Peyer's patch (tissue), 4 donors: ENCODE measurements at regions not wholly inside any gene's neighbourhood (a gene's known extent, or its start where the extent isn't known, plus 50 kb on each side); places are given as distances from the start of the nearest gene placed in this dataset.

Experiments
- DNase-seq, 3 donors: peaks; one replicate each; pipeline ENCODE4 v3.0.0-alpha.2; 2017 to 2019
- H3K27ac ChIP-seq, 4 donors: fragments of 200-600 bp; sonication (generic); one replicate each; pipeline ENCODE4 v1.5.1; 2016 to 2019
- H3K27me3 ChIP-seq, 2 donors: fragments of 200-600 bp; sonication (generic); one replicate each; pipeline ENCODE4 v1.5.1; 2019
- H3K36me3 ChIP-seq, 3 donors: fragments of 200-600 bp; sonication (generic); one replicate each; pipeline ENCODE4 v1.5.1; 2016 to 2019
- H3K4me1 ChIP-seq, 4 donors: fragments of 200-600 bp; sonication (generic); one replicate each; pipeline ENCODE4 v1.5.1; 2016 to 2019
- H3K4me3 ChIP-seq, 4 donors: fragments of 200-600 bp; sonication (generic); 1 replicate in 3 of 4; 2 replicates in 1 of 4; pipeline ENCODE4 v1.5.1; 2016 to 2019; ENCODE audit warnings: mild to moderate bottlenecking in 1 of 4
- H3K9me3 ChIP-seq, 4 donors: fragments of 200-600 bp; sonication (generic); one replicate each; pipeline ENCODE4 v1.5.1; 2016 to 2019; ENCODE audit warnings: mild to moderate bottlenecking in 1 of 4
- CTCF ChIP-seq, 6 experiments: fragments of 450-650 bp in 4 of 6; fragments of 200-600 bp in 2 of 6; sonication (generic) in 1 of 6; IDR thresholded peaks; one replicate each; pipeline ENCODE4 v1.5.1; 2017 to 2019; ENCODE audit warnings: antibody characterized with exemption in 6 of 6, mild to moderate bottlenecking in 3 of 6, moderate library complexity in 1 of 6
- POLR2A ChIP-seq, 2 donors: fragments of 450-650 bp; IDR thresholded peaks; one replicate each; pipeline ENCODE4 v1.5.1; 2017; ENCODE audit warnings: antibody characterized with exemption in 2 of 2, mild to moderate bottlenecking in 2 of 2, moderate library complexity in 2 of 2

DNA sequence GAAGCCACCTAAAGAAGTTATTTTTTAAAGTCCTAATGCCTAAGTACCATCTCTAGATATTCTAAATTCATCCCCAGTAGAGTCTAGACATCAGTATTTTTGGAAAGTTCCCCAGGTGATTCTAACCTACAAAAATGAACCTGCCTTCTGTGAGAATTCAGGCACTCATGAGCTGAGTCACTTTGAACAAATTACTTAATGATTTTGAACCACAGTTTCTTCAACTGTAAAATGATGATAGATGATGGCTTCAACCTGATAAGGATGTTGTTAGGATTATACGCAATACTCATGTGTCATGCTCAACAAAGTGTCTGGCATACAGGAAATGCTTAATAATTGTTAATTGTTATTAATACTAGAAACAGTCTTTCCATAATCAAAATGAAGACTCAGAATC lies 82.8 kb upstream of the OR5AK2 start:
- TF ChIP-seq CTCF (IDR thresholded peaks at IDR 0.05), result no peak
- TF ChIP-seq POLR2A (IDR thresholded peaks at IDR 0.05), result no peak
- no peak for DNase-seq
- Histone ChIP-seq H3K9me3 (no peaks in the 10 kb centered on the region), H3K4me1 (no peaks in the 10 kb centered on the region), H3K27me3 (no peaks in the 10 kb centered on the region), H3K36me3 (no peaks in the 10 kb centered on the region), H3K4me3 (no peak overlapping the region), H3K27ac (no peak overlapping the region)

DNA sequence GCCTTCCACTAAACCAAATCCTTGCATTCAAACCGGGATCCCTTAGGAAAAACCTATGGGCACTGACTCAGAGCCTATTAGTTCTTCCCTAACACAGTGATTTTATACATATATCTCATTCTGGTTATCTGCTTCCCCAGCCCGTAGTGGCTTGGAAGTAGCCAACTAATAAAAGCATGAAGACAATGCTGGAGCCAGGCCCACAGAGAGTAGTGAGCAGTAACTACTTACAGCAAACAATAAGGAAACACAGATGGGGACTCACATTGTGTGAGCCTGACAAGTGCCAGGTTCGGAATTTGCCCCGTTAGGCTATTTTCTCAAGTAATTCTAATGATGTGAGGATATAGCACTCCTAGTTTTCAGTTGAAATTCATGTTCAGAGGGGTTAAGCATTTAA lies 83.3 kb upstream of the OR5AK2 start:
- DNase-seq, result no peak
- TF ChIP-seq POLR2A (IDR thresholded peaks at IDR 0.05) (no peak), CTCF (IDR thresholded peaks at IDR 0.05) (no peak)
- H3K4me3 ChIP-seq, result no peak overlapping the region
- H3K4me1 ChIP-seq, result no peaks in the 10 kb centered on the region
- no peaks in the 10 kb centered on the region for H3K9me3 ChIP-seq
- H3K27me3 ChIP-seq, result no peaks in the 10 kb centered on the region
- H3K36me3 ChIP-seq, result no peaks in the 10 kb centered on the region
- H3K27ac ChIP-seq, result no peak overlapping the region

GRCh38 chr11:56898856-56899255 lies 89.9 kb upstream of the OR5AK2 start:
- no peak for TF ChIP-seq POLR2A (IDR thresholded peaks at IDR 0.05)
- no peak for TF ChIP-seq CTCF (IDR thresholded peaks at IDR 0.05)
- Histone ChIP-seq H3K4me1 (no peaks in the 10 kb centered on the region), H3K27me3 (no peaks in the 10 kb centered on the region), H3K9me3 (no peaks in the 10 kb centered on the region), H3K36me3 (no peaks in the 10 kb centered on the region), H3K27ac (no peak overlapping the region), H3K4me3 (no peak overlapping the region)
- no peak for DNase-seq

DNA sequence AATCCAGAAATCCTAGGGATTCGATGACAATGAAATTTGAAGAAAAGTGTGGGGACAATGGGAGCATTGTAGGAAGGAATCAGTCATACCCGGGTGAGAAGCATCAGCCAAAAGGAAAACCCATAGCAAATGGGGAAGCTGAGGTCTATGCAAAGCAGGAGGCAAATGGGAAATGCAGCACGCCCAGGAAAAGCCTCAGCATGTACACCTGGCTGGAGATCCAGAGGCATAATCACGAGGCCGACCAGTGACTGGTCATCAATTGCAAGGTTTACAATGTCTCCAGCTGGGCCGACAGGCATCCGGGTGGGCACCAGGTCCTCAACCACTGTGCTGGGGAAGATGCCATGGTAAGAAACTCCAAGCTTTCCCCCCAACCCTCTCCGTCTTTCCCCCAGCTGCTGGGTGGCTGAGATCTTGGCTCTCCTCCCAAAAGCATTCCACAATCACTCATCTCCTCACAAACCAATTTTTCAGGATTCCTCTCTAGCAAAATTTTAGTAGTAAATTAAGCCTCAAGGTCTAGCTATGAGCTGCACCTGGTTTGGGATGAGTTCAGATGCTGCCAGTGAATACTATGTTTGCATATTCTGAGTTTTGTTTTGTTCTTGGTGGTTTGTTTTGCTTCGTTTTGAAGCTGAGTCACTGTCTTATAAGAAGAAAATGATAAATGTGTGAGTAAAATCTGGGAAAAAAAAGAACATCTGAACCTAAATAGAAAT lies 98.0 kb upstream of the OR5AK2 start:
- Histone ChIP-seq H3K36me3 (no peaks in the 10 kb centered on the region), H3K4me1 (no peaks in the 10 kb centered on the region), H3K9me3 (no peaks in the 10 kb centered on the region), H3K27me3 (no peaks in the 10 kb centered on the region), H3K27ac (no peak overlapping the region), H3K4me3 (no peak overlapping the region)
- TF ChIP-seq POLR2A (IDR thresholded peaks at IDR 0.05), result no peak
- no peak for TF ChIP-seq CTCF (IDR thresholded peaks at IDR 0.05)
- no peak for DNase-seq

- DNase-seq, result no peak
- TF ChIP-seq POLR2A (IDR thresholded peaks at IDR 0.05) (no peak), CTCF (IDR thresholded peaks at IDR 0.05) (no peak)
- Histone ChIP-seq H3K4me3 (no peak overlapping the region), H3K4me1 (peaks cover 0 to 3% (median 0%) of the 10 kb centered on the region in 4 donors), H3K27ac (no peak overlapping the region), H3K9me3 (no peaks in the 10 kb centered on the region), H3K27me3 (no peaks in the 10 kb centered on the region), H3K36me3 (no peaks in the 10 kb centered on the region)
These were observed 98.7 kb upstream of the OR5AK2 start for GRCh38 chr11:56889986-56890385.

DNA sequence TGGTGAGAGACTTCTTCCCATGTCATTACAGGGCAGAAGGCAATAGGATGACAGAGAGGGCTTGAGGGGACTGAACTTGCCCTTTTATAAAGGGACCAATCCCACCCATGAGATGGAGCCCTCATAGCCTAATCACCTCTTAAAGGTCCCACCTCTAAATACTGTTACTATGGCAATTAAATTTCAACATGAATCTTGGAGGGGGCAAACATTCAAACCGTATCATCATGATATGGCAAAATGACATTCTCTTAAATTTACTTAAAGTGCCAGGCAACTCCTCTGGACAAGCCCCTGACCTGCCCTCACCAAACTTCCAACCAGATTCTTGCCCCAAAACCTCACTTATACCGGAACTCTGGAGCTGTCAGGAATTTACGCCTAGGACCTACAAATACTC lies 100.8 kb upstream of the OR5AK2 start:
- Histone ChIP-seq H3K27ac (no peak overlapping the region), H3K4me1 (peaks cover 0 to 6% (median 0%) of the 10 kb centered on the region in 4 donors), H3K4me3 (no peak overlapping the region), H3K36me3 (no peaks in the 10 kb centered on the region), H3K27me3 (no peaks in the 10 kb centered on the region), H3K9me3 (no peaks in the 10 kb centered on the region)
- TF ChIP-seq CTCF (IDR thresholded peaks at IDR 0.05) (no peak), POLR2A (IDR thresholded peaks at IDR 0.05) (no peak)
- DNase-seq, result no peak
